ENCODE measurements at regions not wholly inside any gene's neighbourhood (a gene's known extent, or its start where the extent isn't known, plus 50 kb on each side); places are given as distances from the start of the nearest gene placed in this dataset.
"Not testable (repeated sequence)": the region's sequence is repeated elsewhere in the genome, so short reads cannot be mapped to it uniquely, and the experiment has no call there.

DNA sequence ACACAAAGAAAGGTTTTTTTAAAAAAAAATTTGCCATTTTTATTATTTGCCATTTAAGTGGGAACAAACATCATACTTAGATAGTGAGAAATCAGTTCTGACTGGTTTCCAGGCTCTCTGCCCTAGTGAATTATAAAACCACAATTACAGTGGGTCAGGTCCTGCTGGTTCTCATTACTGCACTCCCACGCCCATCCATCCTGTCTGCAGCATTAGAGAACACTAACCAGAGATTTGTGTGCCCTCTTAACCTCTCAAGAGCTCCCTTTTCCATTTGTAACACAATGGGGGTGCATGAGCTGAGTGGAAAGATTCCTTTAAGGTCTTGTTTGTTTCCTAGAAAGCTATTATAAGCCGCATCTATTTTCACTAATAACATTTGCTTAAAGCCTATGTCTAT is 489.3 kb downstream of the AMY1C start:
- Histone ChIP-seq H3K4me3 (replicated peaks; ENCODE audit: low read depth, low read length) (no peak overlapping the region), H3K36me3 (ENCODE audit: control insufficient read depth, insufficient read depth, low read length) (no peaks in the 10 kb centered on the region), H3K27me3 (replicated peaks; ENCODE audit: control insufficient read depth, insufficient read depth, low read length) (no peaks in the 10 kb centered on the region)
- no peak for DNase-seq (ENCODE audit: extremely low read depth, insufficient read length)
- TF ChIP-seq, protein P1, sequence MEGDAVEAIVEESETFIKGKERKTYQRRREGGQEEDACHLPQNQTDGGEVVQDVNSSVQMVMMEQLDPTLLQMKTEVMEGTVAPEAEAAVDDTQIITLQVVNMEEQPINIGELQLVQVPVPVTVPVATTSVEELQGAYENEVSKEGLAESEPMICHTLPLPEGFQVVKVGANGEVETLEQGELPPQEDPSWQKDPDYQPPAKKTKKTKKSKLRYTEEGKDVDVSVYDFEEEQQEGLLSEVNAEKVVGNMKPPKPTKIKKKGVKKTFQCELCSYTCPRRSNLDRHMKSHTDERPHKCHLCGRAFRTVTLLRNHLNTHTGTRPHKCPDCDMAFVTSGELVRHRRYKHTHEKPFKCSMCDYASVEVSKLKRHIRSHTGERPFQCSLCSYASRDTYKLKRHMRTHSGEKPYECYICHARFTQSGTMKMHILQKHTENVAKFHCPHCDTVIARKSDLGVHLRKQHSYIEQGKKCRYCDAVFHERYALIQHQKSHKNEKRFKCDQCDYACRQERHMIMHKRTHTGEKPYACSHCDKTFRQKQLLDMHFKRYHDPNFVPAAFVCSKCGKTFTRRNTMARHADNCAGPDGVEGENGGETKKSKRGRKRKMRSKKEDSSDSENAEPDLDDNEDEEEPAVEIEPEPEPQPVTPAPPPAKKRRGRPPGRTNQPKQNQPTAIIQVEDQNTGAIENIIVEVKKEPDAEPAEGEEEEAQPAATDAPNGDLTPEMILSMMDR (IDR thresholded peaks at IDR 0.05; ENCODE audit: insufficient read depth, low read length, poor library complexity, severe bottlenecking): no peak

DNA sequence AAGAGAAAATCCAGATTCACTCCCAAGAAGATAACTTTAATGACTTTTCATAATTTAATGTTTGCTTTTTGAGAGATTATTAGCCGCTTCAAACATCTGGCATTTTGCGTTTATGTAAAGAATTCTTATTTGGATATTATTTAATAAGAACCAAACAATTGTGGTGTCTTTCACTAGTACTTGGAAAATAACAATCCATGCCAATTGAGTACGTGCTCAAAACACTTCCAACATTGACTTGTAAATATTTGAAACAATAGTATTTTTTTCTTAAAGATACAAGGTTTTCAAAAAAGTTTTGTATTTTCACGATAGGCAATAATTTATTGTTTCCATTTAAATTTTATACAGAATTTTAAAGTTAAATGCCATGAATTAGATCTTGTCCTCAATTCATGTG is 498.7 kb downstream of the AMY1C start:
- TF ChIP-seq, protein P1 (IDR thresholded peaks at IDR 0.05; ENCODE audit: insufficient read depth, low read length, poor library complexity, severe bottlenecking): no peak

DNA sequence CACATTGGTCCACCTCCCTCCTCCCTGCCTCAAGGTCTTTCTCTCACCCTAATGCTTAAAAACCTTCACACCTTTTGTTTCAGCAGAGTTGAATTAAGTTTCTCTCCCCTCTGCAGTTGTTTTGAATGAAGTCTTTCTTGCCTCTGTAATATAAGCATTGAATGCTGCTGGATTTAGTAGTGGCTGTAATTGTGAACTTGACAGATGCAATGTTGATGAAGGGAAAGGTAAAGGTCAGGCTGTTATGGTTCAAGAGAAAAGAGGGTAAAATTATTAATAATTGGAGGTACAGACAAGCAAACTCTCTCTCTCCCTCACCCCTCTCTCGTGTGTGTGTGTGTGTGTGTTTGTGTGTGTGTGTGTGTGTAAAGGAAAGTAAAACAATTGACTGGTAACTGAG is 509.8 kb downstream of the AMY1C start:
- Histone ChIP-seq H3K36me3 (ENCODE audit: control insufficient read depth, insufficient read depth, low read length) (no peaks in the 10 kb centered on the region), H3K4me3 (replicated peaks; ENCODE audit: low read depth, low read length) (no peak overlapping the region), H3K27me3 (replicated peaks; ENCODE audit: control insufficient read depth, insufficient read depth, low read length) (no peaks in the 10 kb centered on the region; the same call in 1 of the 2 replicates)
- no peak for DNase-seq (ENCODE audit: extremely low read depth, insufficient read length)
- TF ChIP-seq, protein P1 (IDR thresholded peaks at IDR 0.05; ENCODE audit: insufficient read depth, low read length, poor library complexity, severe bottlenecking): no peak

More for the DNA sequence above, 498.7 kb downstream of the AMY1C start:
- Histone ChIP-seq H3K36me3 (ENCODE audit: control insufficient read depth, insufficient read depth, low read length) (no peaks in the 10 kb centered on the region), H3K4me3 (replicated peaks; ENCODE audit: low read depth, low read length) (no peak overlapping the region), H3K27me3 (replicated peaks; ENCODE audit: control insufficient read depth, insufficient read depth, low read length) (no peaks in the 10 kb centered on the region)
- DNase-seq (ENCODE audit: extremely low read depth, insufficient read length): no peak

DNA sequence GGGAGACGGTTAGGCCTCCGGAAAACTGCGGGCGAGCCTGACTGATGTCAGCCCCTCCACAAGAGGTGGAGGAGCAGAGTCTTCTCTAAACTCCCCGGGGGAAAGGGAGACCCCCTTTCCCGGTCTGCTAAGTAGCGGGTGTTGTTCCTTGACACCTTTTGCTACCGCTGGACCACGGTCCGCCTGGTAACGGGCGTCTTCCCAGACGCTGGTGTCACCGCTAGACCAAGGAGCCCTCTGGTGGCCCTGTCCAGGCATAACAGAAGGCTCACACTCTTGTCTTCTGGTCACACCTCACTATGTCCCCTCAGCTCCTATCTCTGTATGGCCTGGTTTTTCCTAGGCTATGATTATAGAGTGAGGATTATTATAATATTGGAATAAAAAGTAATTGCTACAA is 513.4 kb downstream of the AMY1C start:
- not testable (repeated sequence) for H3K4me3 ChIP-seq (replicated peaks; ENCODE audit: low read depth, low read length); H3K27me3 ChIP-seq (replicated peaks; ENCODE audit: control insufficient read depth, insufficient read depth, low read length); DNase-seq (ENCODE audit: extremely low read depth, insufficient read length); H3K36me3 ChIP-seq (ENCODE audit: control insufficient read depth, insufficient read depth, low read length)
- TF ChIP-seq, protein P1 (IDR thresholded peaks at IDR 0.05; ENCODE audit: insufficient read depth, low read length, poor library complexity, severe bottlenecking): peak; percentile 3

DNA sequence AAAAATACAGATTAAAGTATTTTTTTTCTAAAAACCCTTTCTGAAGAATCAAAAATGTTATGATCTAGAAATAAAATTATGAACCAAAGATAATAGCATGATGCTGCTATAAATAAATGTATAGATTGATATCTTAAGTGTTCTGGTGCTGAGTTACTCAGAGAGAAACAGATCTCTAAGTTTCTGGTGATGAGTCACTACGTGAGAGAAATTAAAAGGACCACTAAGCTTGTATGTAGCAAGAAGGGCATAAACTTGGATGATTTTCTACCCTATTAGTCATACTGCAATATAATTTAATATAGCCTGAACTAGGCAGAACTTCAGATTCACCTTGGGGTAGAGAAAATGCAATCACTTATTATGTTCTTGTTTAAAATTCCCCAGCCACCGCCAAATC is 514.8 kb downstream of the AMY1C start:
- no peaks in the 10 kb centered on the region for H3K27me3 ChIP-seq (replicated peaks; ENCODE audit: control insufficient read depth, insufficient read depth, low read length)

More for the DNA sequence above, 514.8 kb downstream of the AMY1C start:
- Histone ChIP-seq H3K4me3 (replicated peaks; ENCODE audit: low read depth, low read length) (no peak overlapping the region), H3K36me3 (ENCODE audit: control insufficient read depth, insufficient read depth, low read length) (no peaks in the 10 kb centered on the region)
- TF ChIP-seq, protein P1 (IDR thresholded peaks at IDR 0.05; ENCODE audit: insufficient read depth, low read length, poor library complexity, severe bottlenecking): no peak
- no peak for DNase-seq (ENCODE audit: extremely low read depth, insufficient read length)
